SK-N-SH treated with all-trans-retinoic acid at 6 μM for 48 hours (cell line): ENCODE measurements at regions not wholly inside any gene's neighbourhood (a gene's known extent, or its start where the extent isn't known, plus 50 kb on each side); places are given as distances from the start of the nearest gene placed in this dataset.

Source experiments
- ATAC-seq: fragments of 200-7000 bp; cut with Tn5 transposase; 3 replicates; pipeline ENCODE4 v1.9.1; 2020; ENCODE audit warnings: mild to moderate bottlenecking, moderate library complexity
- BACH2 ChIP-seq: fragments of 250-450 bp; sonication (Bioruptor Pico); IDR thresholded peaks from 2 replicates; pipeline ENCODE4 v1.9.0; 2021; ENCODE audit warnings: mild to moderate bottlenecking, borderline replicate concordance
- CREB5 ChIP-seq: fragments of 250-450 bp; sonication (Bioruptor Pico); IDR thresholded peaks from 2 replicates; pipeline ENCODE4 v1.5.1; 2020; ENCODE audit warnings: low read depth, mild to moderate bottlenecking, moderate library complexity
- CSDC2 ChIP-seq: fragments of 250-450 bp; sonication (Bioruptor Pico); IDR thresholded peaks from 2 replicates; pipeline ENCODE4 v1.5.0; 2020; ENCODE audit warnings: mild to moderate bottlenecking, moderate library complexity
- CSRNP3 ChIP-seq: fragments of 250-450 bp; sonication (Bioruptor Pico); IDR thresholded peaks from 2 replicates; pipeline ENCODE4 v1.5.1; 2021; ENCODE audit warnings: mild to moderate bottlenecking, moderate library complexity
- ESRRG ChIP-seq: fragments of 250-450 bp; sonication (Bioruptor Pico); IDR thresholded peaks from 2 replicates; pipeline ENCODE4 v1.6.1; 2021; ENCODE audit warnings: mild to moderate bottlenecking
- GLIS3 ChIP-seq: fragments of 250-450 bp; sonication (Bioruptor Pico); IDR thresholded peaks from 2 replicates; pipeline ENCODE4 v1.5.0; 2020; ENCODE audit warnings: mild to moderate bottlenecking, moderate library complexity
- ISL1 ChIP-seq: fragments of 250-450 bp; sonication (Bioruptor Pico); IDR thresholded peaks from 2 replicates; pipeline ENCODE4 v2.1.2; 2022; ENCODE audit warnings: mild to moderate bottlenecking, moderate library complexity
- OSR1 ChIP-seq: fragments of 250-450 bp; sonication (Bioruptor Pico); IDR thresholded peaks from 2 replicates; pipeline ENCODE4 v1.8.0; 2022; ENCODE audit warnings: moderate library complexity, mild to moderate bottlenecking, inconsistent platforms
- PATZ1 ChIP-seq: fragments of 250-450 bp; sonication (Bioruptor Pico); IDR thresholded peaks from 2 replicates; pipeline ENCODE4 v1.8.0; 2020; ENCODE audit warnings: mild to moderate bottlenecking, moderate library complexity, borderline replicate concordance
- POU6F1 ChIP-seq: fragments of 250-450 bp; sonication (Bioruptor Pico); IDR thresholded peaks from 2 replicates; pipeline ENCODE4 v1.8.0; 2021; ENCODE audit warnings: low read depth, mild to moderate bottlenecking, moderate library complexity, borderline replicate concordance
- RARB ChIP-seq: fragments of 250-450 bp; sonication (Bioruptor Pico); IDR thresholded peaks from 2 replicates; pipeline ENCODE4 v1.8.0; 2021; ENCODE audit warnings: mild to moderate bottlenecking, moderate library complexity
- SNAI2 ChIP-seq: fragments of 250-450 bp; sonication (Bioruptor Pico); IDR thresholded peaks from 2 replicates; pipeline ENCODE4 v1.5.0; 2020; ENCODE audit warnings: mild to moderate bottlenecking, moderate library complexity
- TCF4 ChIP-seq: fragments of 250-450 bp; sonication (Bioruptor Pico); IDR thresholded peaks from 2 replicates; pipeline ENCODE4 v1.8.0; 2021; ENCODE audit warnings: mild to moderate bottlenecking, moderate library complexity, borderline replicate concordance
- TOX ChIP-seq: fragments of 250-450 bp; sonication (Bioruptor Pico); IDR thresholded peaks from 2 replicates; pipeline ENCODE4 v1.8.0; 2021; ENCODE audit warnings: mild to moderate bottlenecking, moderate library complexity, borderline replicate concordance
- TSHZ2 ChIP-seq: fragments of 250-450 bp; sonication (Bioruptor Pico); IDR thresholded peaks from 2 replicates; pipeline ENCODE4 v1.5.0; 2020; ENCODE audit warnings: mild to moderate bottlenecking, moderate library complexity
- ZC3H10 ChIP-seq: fragments of 250-450 bp; sonication (Bioruptor Pico); IDR thresholded peaks from 2 replicates; pipeline ENCODE4 v1.5.1; 2021; ENCODE audit warnings: mild to moderate bottlenecking, moderate library complexity
- ZFP3 ChIP-seq: fragments of 250-450 bp; sonication (Bioruptor Pico); IDR thresholded peaks from 2 replicates; pipeline ENCODE4 v1.5.0; 2020; ENCODE audit warnings: mild to moderate bottlenecking, moderate library complexity
- ZFP30 ChIP-seq: fragments of 450-650 bp; formaldehyde crosslinking; IDR thresholded peaks from 2 replicates; pipeline ENCODE4 v1.5.0; 2022; ENCODE audit warnings: mild to moderate bottlenecking, moderate library complexity
- ZNF565 ChIP-seq: fragments of 450-650 bp; formaldehyde crosslinking; conservative IDR thresholded peaks from 2 replicates; pipeline ENCODE4 v1.5.0; 2020; ENCODE audit warnings: low read depth, mild to moderate bottlenecking, moderate library complexity
- ZNF70 ChIP-seq: fragments of 450-650 bp; formaldehyde crosslinking; IDR thresholded peaks from 2 replicates; pipeline ENCODE4 v1.5.0; 2020; ENCODE audit warnings: mild to moderate bottlenecking, moderate library complexity
- ZNF8 ChIP-seq: fragments of 450-650 bp; formaldehyde crosslinking; IDR thresholded peaks from 2 replicates; pipeline ENCODE4 v1.5.0; 2020; ENCODE audit warnings: mild to moderate bottlenecking, moderate library complexity

- TF ChIP-seq ZC3H10 (CRISPR knock-in tag) (no peak), ZFP30 (CRISPR knock-in tag) (no peak), PATZ1 (CRISPR knock-in tag) (no peak), GLIS3 (CRISPR knock-in tag) (no peak), CSDC2 (no peak), ZFP3 (no peak), TOX (CRISPR knock-in tag) (no peak), ZNF565 (no peak), TCF4 (no peak), ISL1 (CRISPR knock-in tag) (no peak), ESRRG (CRISPR knock-in tag) (no peak), OSR1 (CRISPR knock-in tag) (no peak), TSHZ2 (CRISPR knock-in tag) (no peak), ZNF8 (CRISPR knock-in tag) (no peak), CSRNP3 (CRISPR knock-in tag) (no peak)
- TF ChIP-seq, all 23 proteins: peak for 0
- peak; percentile 85 for ATAC-seq
Observed at GRCh38 chr3:72273615-72274014, 488.7 kb upstream of the PROK2 start.

GRCh38 chr3:72272356-72272755, 487.4 kb upstream of the PROK2 start:
- TF ChIP-seq BACH2 (CRISPR knock-in tag) (no peak), ZC3H10 (CRISPR knock-in tag) (no peak), SNAI2 (CRISPR knock-in tag) (no peak), CREB5 (CRISPR knock-in tag) (no peak)
- ATAC-seq = no peak

- TF ChIP-seq TOX (CRISPR knock-in tag) (no peak), TCF4 (no peak), CREB5 (CRISPR knock-in tag) (no peak), ZNF70 (CRISPR knock-in tag) (no peak), ESRRG (CRISPR knock-in tag) (no peak), ZC3H10 (CRISPR knock-in tag) (no peak), BACH2 (CRISPR knock-in tag) (no peak), PATZ1 (CRISPR knock-in tag) (no peak), ISL1 (CRISPR knock-in tag) (no peak), ZNF8 (CRISPR knock-in tag) (no peak), ZFP3 (no peak), RARB (CRISPR knock-in tag) (no peak), SNAI2 (CRISPR knock-in tag) (no peak), ZFP30 (CRISPR knock-in tag) (no peak), GLIS3 (CRISPR knock-in tag) (no peak), POU6F1 (CRISPR knock-in tag) (no peak), ZNF565 (no peak)
- no peak for ATAC-seq
Observed at GRCh38 chr3:72271923-72272322, 487.0 kb upstream of the PROK2 start.
